NK-92 treated with Interleukin-12 subunit alpha and Interleukin-12 subunit beta, amount 100 ng/mL, for 24 hours (cell line): ENCODE measurements at regions not wholly inside any gene's neighbourhood (a gene's known extent, or its start where the extent isn't known, plus 50 kb on each side); places are given as distances from the start of the nearest gene placed in this dataset.

Source experiments
- DNase-seq: peaks from one replicate; lab custom pipeline; 2025; lab: John Stamatoyannopoulos, UW

DNA sequence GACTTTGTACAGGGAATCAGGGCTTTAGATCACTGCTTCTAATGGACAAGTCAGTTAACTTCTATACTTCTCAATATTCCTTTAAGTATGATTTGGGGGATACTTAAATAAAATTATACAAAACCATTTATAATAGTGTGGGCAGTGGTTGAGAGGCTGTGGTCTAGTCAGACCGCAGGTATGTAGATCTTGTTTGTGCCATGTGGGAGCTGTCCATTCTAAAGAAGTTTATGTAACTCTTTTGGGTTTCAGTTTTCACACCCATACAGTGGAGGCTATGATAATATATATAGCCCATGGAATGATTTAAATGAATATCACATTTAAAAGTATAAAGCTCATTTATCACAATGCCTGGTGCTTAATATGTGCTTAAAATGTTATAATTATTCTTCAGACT lies 654.3 kb upstream of the KIF2B start:
- no peak for DNase-seq

- no peak for DNase-seq
Measured at GRCh38 chr17:53166731-53167130, 656.0 kb upstream of the KIF2B start.

DNA sequence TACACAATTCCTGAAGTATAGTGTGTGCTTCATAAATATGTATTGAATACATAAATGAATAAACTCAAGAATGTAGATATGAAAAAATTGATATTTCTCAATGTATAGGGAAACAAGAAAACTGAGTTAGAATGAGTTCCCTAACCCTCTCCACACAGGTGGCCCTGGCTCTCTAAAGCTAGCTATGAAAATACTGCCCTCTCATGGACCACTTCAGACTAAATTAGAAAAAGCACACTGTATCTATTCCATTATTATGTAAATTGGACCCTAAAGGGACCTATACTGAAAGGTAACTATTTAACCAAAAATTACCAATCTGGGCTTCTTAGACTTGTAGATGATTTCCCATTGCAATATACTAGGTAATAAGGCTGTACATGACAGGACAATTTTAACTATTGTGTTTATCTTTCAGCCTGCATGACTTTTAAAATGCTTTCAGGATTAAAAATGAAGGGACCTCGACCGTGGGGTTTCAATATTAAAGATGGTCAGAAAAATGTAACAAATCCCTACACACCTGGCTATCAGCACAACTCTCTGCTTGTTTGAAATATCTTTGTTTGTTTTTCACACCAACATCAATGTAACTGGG lies 672.5 kb upstream of the KIF2B start:
- no peak for DNase-seq

GRCh38 chr17:53149316-53149715 lies 673.4 kb upstream of the KIF2B start:
- DNase-seq, result no peak

GRCh38 chr17:53148058-53148457 lies 674.7 kb upstream of the KIF2B start:
- no peak for DNase-seq

DNA sequence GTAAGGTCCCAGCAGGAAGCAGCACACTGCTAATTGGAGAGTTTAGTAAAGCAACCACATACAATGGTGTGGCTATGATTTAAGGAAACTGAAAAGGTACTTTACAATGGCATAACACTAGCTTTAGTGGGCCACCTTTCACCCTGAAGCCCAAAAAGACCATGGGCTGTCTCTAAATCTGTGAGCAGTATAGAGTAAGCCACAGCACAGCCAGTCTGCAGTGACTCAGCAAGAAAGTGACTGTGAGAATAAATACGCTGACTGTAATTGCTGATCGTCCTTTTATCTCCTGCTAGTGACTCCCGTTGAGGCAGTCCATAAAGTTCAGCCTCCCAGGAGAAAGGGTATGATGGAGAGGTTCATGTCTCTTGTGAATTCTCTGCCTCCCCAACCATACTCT lies 679.8 kb upstream of the KIF2B start:
- no peak for DNase-seq

DNA sequence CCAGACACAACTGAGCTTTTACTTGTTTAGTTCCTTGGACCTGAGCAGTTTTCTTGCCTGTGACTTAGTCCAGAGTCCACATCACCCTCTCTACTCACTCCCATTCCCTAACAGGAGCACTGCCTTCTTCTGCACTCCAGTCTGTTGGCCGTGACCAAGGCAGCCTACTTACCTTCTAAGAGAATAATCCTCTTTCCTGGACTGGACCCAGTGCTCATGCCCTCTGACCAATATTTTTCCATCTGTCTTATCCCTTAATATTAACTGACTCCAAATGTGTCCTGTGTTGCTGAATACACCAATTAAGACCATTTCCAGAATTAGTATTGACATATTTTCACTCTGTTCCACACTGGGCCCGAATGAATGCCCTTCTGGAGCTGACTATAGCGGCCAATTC lies 681.0 kb upstream of the KIF2B start:
- DNase-seq, result no peak

- no peak for DNase-seq
Measured at GRCh38 chr17:53141280-53141679, 681.4 kb upstream of the KIF2B start.

DNA sequence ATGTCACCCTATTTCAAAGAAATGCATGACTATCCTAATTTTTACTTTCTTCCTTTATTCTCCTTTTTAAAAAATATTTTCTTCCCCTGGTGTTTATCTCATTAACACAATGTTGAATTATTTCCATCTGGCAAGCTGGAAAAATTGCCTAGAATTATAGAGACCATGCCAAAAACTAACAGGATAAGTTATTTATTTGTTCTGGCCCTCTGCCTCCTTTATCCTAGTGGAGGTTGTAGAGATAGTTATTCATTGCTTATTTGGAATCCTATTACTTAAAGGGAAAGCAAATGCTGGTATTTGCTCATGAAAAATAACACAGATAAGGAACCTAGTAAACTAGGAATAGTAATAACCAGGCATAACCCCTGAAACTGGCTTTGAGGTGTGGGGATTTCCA lies 684.9 kb upstream of the KIF2B start:
- DNase-seq, result no peak

- no peak for DNase-seq
Measured at GRCh38 chr17:53135969-53136368, 686.8 kb upstream of the KIF2B start.

- DNase-seq, result no peak
Measured at GRCh38 chr17:53134548-53134947, 688.2 kb upstream of the KIF2B start.

GRCh38 chr17:53133876-53134275 lies 688.9 kb upstream of the KIF2B start:
- no peak for DNase-seq

DNA sequence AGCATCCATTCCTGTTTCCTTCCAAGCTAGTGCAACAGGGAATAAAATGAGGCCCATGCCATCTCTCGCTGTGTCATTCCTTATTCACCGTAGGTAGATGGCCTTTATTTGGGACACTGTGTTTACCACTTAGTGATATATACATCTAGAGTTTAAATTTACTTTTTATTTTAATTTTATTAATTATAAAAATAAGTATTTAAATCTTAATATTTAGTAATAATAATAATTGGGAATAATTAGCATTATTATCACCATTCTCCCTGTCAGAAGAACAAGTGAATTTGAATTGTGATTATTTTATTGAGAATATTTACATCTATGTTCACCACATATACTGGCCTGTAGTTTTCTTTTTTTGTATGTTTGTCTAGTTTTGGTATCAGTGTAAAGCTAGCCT lies 692.9 kb upstream of the KIF2B start:
- DNase-seq, result no peak

GRCh38 chr17:53127331-53127730 lies 695.4 kb upstream of the KIF2B start:
- DNase-seq, result no peak

DNA sequence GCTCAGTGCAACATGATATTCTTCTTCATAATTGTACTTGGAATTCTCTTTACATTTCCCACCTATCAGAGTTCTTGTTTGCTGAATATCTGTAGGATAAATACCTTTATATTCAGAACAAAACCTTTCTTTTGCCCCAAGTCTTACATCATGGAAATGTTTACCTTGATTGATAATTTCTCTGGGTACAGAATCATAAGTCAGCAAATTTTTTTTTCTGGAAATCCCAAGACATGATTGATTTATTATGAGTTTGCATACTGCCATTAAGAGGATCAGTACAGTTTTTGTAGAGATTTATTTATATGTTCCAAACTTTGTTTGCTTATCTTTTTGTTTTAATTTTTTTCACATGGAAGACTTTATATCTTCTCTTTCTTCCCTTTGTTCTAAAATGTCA lies 699.8 kb upstream of the KIF2B start:
- DNase-seq, result no peak

GRCh38 chr17:53119773-53120172 lies 703.0 kb upstream of the KIF2B start:
- no peak for DNase-seq

- no peak for DNase-seq
Measured at GRCh38 chr17:53118948-53119347, 703.8 kb upstream of the KIF2B start.

GRCh38 chr17:53106886-53107285 lies 715.8 kb upstream of the KIF2B start:
- DNase-seq, result no peak

- DNase-seq, result no peak
Measured at GRCh38 chr17:53101706-53102105, 721.0 kb upstream of the KIF2B start.

DNA sequence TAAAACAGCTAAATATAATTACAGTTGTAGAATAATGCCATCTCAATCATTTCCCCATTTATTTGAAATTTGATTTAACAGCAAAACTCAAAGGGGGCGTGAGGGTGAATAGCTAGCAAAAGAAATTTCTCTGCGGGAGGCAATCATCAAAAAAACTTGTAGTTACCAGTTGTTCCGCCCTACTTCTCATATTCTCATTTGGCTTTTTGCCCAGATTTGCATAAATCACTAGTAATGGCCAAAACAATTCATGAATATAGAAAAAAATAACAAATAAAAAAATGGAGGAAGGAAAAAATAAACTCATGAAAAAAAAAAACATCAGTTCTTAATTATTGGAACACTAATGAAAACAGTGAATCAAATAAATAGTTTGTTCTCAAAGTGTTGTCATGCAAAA lies 722.6 kb upstream of the KIF2B start:
- DNase-seq, result no peak

- DNase-seq, result no peak
Measured at GRCh38 chr17:53093391-53093790, 729.3 kb upstream of the KIF2B start.

DNA sequence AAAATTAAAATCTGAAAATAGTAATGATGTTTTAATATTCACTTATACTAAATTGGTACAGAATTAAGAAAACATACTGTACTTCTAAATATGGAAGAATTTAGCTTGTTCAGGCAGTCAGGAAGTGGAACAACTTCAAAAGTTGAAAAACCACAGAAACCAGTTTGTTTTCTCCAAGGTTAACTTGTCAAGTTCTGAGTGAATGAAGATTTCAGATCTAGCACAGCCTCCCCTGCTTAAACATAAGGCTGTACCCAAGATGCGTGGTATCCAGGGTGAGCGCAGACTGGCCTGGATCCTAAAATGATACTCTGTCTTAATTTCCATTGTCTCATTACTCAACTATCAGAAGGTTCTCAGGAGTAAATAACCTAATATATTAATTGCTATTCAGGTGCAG lies 730.7 kb upstream of the KIF2B start:
- DNase-seq, result no peak

GRCh38 chr17:53090770-53091169 lies 732.0 kb upstream of the KIF2B start:
- DNase-seq, result no peak

DNA sequence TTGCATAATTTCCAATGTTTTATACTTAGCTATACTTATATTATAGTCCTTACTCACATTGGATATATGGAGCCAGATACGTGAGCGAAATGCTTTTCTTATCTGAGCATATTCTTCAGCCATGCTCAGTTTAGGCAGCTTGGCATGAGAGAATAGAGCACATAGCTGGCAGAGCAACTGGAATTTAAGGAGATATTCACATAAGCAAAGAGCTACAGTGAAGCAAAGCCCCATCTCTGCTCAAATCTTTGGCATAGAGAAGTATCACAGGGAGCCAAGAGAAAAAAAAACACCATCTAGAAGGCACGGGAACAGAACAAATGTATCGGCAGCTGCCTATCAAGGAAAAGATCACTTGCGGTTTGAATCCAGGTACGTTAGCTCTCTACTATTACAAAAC lies 734.2 kb upstream of the KIF2B start:
- no peak for DNase-seq

DNA sequence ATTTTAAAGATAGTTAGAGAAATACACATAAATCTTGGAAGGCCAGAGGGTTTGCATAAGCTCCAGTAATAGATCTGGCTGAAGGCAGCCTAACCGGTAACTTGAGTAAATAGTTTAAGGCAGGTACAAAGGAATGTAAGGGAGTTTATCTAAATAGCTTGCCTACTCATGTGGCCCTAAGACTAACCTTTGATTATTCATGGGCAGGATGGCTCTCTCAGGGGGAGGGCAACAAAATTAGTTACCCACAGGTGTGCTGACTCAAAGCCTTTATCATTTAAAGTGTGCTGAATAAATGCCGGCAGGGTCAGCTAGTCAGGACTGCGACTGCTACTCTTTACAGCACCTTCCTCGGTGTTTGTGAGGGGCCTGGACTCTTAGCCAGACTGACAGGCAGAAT lies 761.3 kb upstream of the KIF2B start:
- DNase-seq, result no peak
